Lower lobe of right lung (tissue), 2 donors: ENCODE measurements at regions not wholly inside any gene's neighbourhood (a gene's known extent, or its start where the extent isn't known, plus 50 kb on each side); places are given as distances from the start of the nearest gene placed in this dataset.

Experiments used
- ATAC-seq, 2 donors: fragments of 200-7000 bp; cut with Tn5 transposase; one replicate each; pipeline ENCODE4 v1.9.1; 2020 to 2022; ENCODE audit warnings: mild to moderate bottlenecking in 2 of 2, moderate library complexity in 2 of 2
- DNase-seq: peaks from one replicate; pipeline ENCODE4 v3.0.0-alpha.2; 2020
- H3K27ac ChIP-seq: fragments of 200-600 bp; one replicate; pipeline ENCODE4 v1.8.0; 2022
- H3K27me3 ChIP-seq: fragments of 200-600 bp; one replicate; pipeline ENCODE4 v1.8.0; 2022; ENCODE audit warnings: low read depth
- H3K36me3 ChIP-seq: fragments of 200-600 bp; one replicate; pipeline ENCODE4 v1.8.0; 2022; ENCODE audit warnings: mild to moderate bottlenecking
- H3K4me1 ChIP-seq: fragments of 200-600 bp; one replicate; pipeline ENCODE4 v1.8.0; 2022
- H3K4me3 ChIP-seq: fragments of 200-600 bp; one replicate; pipeline ENCODE4 v1.8.0; 2022; ENCODE audit warnings: mild to moderate bottlenecking
- H3K9me3 ChIP-seq: fragments of 200-600 bp; one replicate; pipeline ENCODE4 v1.8.0; 2022
- intact Hi-C: fragments of 100-400 bp; cut with DNase I; formaldehyde crosslinking; loops from one replicate; pipeline ENCODE4 v1.11.0; 2022
- TF ChIP-seq, protein P1 (sequence below): fragments of 200-600 bp; IDR thresholded peaks from one replicate; pipeline ENCODE4 v1.8.0; 2022; ENCODE audit warnings: antibody characterized with exemption, mild to moderate bottlenecking
- donor health status: DM: no; HTN: yes; CAD: no; lungs with severe emphysema.

DNA sequence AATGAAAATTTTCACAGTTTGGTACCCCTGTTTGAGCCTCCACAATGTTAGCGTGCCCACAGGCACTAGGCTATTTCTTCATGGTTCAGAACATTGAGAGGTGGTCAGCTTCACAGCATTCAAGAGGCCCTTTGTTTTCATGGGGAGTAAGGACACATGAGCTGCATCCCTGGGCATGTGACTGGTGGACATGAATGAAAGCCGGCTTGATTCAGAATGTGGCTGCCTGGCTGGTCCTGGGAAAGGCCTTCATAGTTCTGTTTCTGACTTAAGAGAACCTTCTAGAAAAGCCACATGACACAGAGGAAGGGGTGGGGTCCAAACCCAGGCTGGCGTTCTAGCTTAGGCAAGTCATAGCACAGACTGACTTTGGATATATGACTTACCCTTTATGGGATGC is 420.6 kb downstream of the CMPK2 start:
- intact Hi-C loops: no loop called here

DNA sequence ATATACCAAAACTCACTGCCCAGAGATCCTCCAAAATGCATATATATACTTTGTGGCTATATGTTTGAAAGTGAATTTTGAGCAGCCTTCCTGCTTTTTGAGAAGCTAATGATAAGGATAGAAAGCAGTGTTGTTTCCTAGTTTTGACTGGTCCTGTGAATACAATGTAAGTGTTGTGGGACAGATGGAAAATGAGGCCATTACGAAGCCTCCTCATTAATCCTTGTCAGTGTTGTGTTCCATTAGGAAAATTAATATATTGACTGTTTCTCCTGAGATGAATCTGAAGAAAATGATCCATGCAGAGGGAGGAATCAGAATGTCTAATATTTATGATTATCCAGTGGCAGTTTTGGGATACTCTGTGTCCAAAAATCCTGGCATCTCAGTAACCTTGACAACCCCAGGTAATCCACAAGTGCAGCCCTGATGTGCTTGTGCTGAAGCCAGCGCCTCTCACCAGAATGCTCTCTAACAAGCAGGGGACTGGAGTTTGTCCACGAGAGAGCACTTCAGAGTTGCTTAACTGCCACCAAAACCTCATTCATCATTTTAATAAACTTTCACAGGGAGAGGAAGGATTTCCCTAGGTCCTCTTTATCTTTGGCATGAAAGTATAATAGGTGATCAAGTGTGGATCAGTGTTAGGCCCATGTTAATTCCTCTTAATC is 418.6 kb downstream of the CMPK2 start:
- Histone ChIP-seq H3K4me3 (no peak overlapping the region), H3K27me3 (no peaks in the 10 kb centered on the region), H3K27ac (no peak overlapping the region), H3K9me3 (no peaks in the 10 kb centered on the region), H3K36me3 (no peaks in the 10 kb centered on the region), H3K4me1 (no peaks in the 10 kb centered on the region)
- ATAC-seq (no peak), DNase-seq (no peak)
- intact Hi-C loops: no loop called here
- TF ChIP-seq, protein P1, sequence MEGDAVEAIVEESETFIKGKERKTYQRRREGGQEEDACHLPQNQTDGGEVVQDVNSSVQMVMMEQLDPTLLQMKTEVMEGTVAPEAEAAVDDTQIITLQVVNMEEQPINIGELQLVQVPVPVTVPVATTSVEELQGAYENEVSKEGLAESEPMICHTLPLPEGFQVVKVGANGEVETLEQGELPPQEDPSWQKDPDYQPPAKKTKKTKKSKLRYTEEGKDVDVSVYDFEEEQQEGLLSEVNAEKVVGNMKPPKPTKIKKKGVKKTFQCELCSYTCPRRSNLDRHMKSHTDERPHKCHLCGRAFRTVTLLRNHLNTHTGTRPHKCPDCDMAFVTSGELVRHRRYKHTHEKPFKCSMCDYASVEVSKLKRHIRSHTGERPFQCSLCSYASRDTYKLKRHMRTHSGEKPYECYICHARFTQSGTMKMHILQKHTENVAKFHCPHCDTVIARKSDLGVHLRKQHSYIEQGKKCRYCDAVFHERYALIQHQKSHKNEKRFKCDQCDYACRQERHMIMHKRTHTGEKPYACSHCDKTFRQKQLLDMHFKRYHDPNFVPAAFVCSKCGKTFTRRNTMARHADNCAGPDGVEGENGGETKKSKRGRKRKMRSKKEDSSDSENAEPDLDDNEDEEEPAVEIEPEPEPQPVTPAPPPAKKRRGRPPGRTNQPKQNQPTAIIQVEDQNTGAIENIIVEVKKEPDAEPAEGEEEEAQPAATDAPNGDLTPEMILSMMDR: no peak

More for the DNA sequence above, 420.6 kb downstream of the CMPK2 start:
- ATAC-seq (no peak), DNase-seq (no peak)
- no peaks in the 10 kb centered on the region for H3K9me3 ChIP-seq
- H3K36me3 ChIP-seq: no peaks in the 10 kb centered on the region
- no peaks in the 10 kb centered on the region for H3K4me1 ChIP-seq
- TF ChIP-seq, protein P1: no peak
- no peak overlapping the region for H3K27ac ChIP-seq
- no peaks in the 10 kb centered on the region for H3K27me3 ChIP-seq
- no peak overlapping the region for H3K4me3 ChIP-seq

DNA sequence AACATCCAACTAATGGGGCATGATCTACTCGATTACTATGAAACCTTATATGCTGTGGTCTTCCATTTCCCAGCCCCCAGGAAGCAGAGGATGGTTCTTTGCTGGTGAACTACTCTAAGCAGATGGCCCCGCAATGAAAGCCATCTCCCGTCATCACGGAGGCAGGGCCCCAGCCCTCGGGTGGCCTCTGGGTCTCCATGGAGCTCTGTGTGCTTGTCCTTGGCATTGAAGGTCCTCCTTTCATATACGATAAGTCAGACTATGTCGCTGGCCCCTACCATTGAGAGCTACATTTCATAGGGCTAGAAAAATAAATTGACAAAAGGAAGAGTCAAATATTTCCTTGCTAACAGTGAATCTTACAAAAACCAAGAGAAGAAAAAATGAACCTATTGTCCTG is 416.8 kb downstream of the CMPK2 start:
- no peak for DNase-seq
- intact Hi-C loops: no loop called here
- ATAC-seq: no peak

DNA sequence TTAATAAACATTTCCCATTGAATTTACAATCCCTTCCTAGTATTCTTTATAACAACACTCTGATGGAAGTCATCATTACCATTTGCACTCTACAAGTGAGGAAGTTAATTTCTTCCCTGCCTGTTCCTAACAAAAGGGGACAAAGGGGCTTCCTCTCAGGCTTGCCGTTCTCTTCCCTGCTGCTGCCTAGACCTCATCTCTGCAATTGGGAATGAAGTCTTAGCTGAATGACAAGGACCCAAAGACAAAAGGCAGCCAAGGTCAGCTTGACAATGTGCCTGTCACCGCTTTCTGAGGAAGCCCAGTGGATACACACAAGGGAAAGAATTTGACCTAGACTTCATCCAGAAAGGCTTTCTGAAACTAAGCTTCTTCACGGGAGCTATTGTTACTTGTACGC is 416.4 kb downstream of the CMPK2 start:
- intact Hi-C loops: no loop called here

More for the DNA sequence above, 416.8 kb downstream of the CMPK2 start:
- Histone ChIP-seq H3K4me3 (no peak overlapping the region), H3K27ac (no peak overlapping the region), H3K36me3 (no peaks in the 10 kb centered on the region), H3K9me3 (no peaks in the 10 kb centered on the region), H3K4me1 (no peaks in the 10 kb centered on the region), H3K27me3 (no peaks in the 10 kb centered on the region)
- TF ChIP-seq, protein P1: no peak

DNA sequence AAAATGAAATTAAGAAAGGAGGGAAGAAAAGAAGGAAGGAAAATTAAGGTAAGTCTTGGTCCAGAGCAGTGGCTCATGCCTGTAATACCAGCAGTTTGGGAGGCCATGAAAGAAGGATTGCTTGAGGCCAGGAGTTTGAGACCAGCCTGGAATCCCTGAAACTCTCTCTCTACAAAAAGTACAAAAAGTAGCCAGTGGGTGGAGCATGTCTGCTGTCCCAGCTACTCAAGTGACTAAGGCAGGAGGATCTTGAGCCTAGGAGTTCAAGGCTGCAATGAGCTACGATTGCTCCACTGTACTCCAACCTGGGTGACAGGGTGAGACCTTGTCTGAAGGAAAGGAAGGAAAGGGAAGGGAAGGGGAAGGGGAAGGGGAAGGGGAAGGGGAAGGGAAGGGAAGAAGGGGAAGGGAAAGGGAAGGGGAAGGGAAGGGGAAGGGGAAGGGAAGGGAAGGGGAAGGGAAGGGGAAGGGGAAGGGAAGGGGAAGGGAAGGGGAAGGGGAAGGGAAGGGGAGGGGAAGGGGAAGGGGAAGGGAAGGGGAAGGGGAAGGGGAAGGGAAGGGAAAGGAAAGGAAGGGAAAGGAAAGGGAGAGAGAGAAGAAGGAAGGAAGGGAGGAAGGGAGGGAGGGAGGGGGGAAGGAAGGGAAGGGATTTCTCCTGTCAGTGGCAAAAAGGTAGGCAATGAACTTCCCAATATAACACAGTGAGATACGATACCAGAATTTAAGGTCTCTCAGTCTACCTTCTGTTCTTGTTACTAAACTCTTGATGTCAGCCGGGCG is 412.8 kb downstream of the CMPK2 start:
- no peak overlapping the region for H3K4me3 ChIP-seq
- no peak overlapping the region for H3K27ac ChIP-seq
- no peaks in the 10 kb centered on the region for H3K27me3 ChIP-seq
- DNase-seq (no peak), ATAC-seq (no peak)
- no peaks in the 10 kb centered on the region for H3K36me3 ChIP-seq
- no peaks in the 10 kb centered on the region for H3K4me1 ChIP-seq
- TF ChIP-seq, protein P1: no peak
- intact Hi-C loops: no loop called here
- H3K9me3 ChIP-seq: no peaks in the 10 kb centered on the region

More for the DNA sequence above, 416.4 kb downstream of the CMPK2 start:
- DNase-seq: no peak
- Histone ChIP-seq H3K4me1 (no peaks in the 10 kb centered on the region), H3K27ac (no peak overlapping the region), H3K36me3 (no peaks in the 10 kb centered on the region), H3K4me3 (no peak overlapping the region), H3K27me3 (no peaks in the 10 kb centered on the region), H3K9me3 (no peaks in the 10 kb centered on the region)
- ATAC-seq: no peak
- TF ChIP-seq, protein P1: no peak
